Esophagus squamous epithelium (tissue), 5 donors: ENCODE measurements at regions not wholly inside any gene's neighbourhood (a gene's known extent, or its start where the extent isn't known, plus 50 kb on each side); places are given as distances from the start of the nearest gene placed in this dataset.

Experiments used
- DNase-seq: peaks from one replicate; lab custom pipeline; 2025; lab: John Stamatoyannopoulos, UW
- H3K27ac ChIP-seq, 4 donors: fragments of 200-600 bp; sonication (generic); one replicate each; pipeline ENCODE4 v1.5.1; 2016 to 2019; ENCODE audit warnings: mild to moderate bottlenecking in 1 of 4
- H3K27me3 ChIP-seq, 4 donors: fragments of 200-600 bp; sonication (generic); 1 replicate in 3 of 4; 2 replicates in 1 of 4; pipeline versions ENCODE4 v1.5.1 to v1.6.0; 2017 to 2021; ENCODE audit warnings: antibody characterized with exemption in 1 of 4
- H3K36me3 ChIP-seq, 3 donors: fragments of 200-600 bp; sonication (generic); one replicate each; pipeline ENCODE4 v1.5.1; 2016 to 2019
- H3K4me1 ChIP-seq, 3 donors: fragments of 200-600 bp; sonication (generic); one replicate each; pipeline ENCODE4 v1.5.1; 2017 to 2019
- H3K4me3 ChIP-seq, 4 donors: fragments of 200-600 bp; sonication (generic); 1 replicate in 3 of 4; 2 replicates in 1 of 4; pipeline ENCODE4 v1.5.1; 2016 to 2019; ENCODE audit warnings: mild to moderate bottlenecking in 2 of 4, moderate library complexity in 1 of 4
- H3K9me3 ChIP-seq, 3 donors: fragments of 200-600 bp; sonication (generic); one replicate each; pipeline ENCODE4 v1.5.1; 2016 to 2019
- POLR2A ChIP-seq, 4 donors: fragments of 450-650 bp; IDR thresholded peaks; one replicate each; pipeline ENCODE4 v1.6.1; 2017; ENCODE audit warnings: antibody characterized with exemption in 4 of 4, mild to moderate bottlenecking in 4 of 4, moderate library complexity in 3 of 4
- WGBS, 2 donors: methylation state at CpG; one replicate each; pipeline ENCODE4 v1.1.5; 2018; 5-methylcytosine and 5-hydroxymethylcytosine counted together
- intact Hi-C: fragments of 100-400 bp; cut with DNase I; formaldehyde crosslinking; loops from one replicate; pipeline ENCODE4 v1.15.0; 2022
- TF ChIP-seq, protein P1 (sequence below), 6 experiments: fragments of 450-650 bp in 4 of 6; fragments of 200-600 bp in 2 of 6; sonication (generic) in 2 of 6; IDR thresholded peaks; one replicate each; pipeline ENCODE4 v1.5.1; 2016 to 2019; ENCODE audit warnings: antibody characterized with exemption in 6 of 6, mild to moderate bottlenecking in 4 of 6, moderate library complexity in 4 of 6
- donor health status: DM: yes; HTN: yes; CAD: no.

- H3K4me3 ChIP-seq, result no peak overlapping the region
- intact Hi-C loops, result no loop called here
- H3K27me3 ChIP-seq, result no peaks in the 10 kb centered on the region
- no peaks in the 10 kb centered on the region for H3K9me3 ChIP-seq
- DNase-seq, result no peak
- no peak overlapping the region for H3K27ac ChIP-seq
- no peaks in the 10 kb centered on the region for H3K4me1 ChIP-seq
- 58 to 75% methylated on average over 2 of the region's 2 CpGs for WGBS, 2 donors
- TF ChIP-seq POLR2A (IDR thresholded peaks at IDR 0.05), result no peak
- TF ChIP-seq, protein P1, sequence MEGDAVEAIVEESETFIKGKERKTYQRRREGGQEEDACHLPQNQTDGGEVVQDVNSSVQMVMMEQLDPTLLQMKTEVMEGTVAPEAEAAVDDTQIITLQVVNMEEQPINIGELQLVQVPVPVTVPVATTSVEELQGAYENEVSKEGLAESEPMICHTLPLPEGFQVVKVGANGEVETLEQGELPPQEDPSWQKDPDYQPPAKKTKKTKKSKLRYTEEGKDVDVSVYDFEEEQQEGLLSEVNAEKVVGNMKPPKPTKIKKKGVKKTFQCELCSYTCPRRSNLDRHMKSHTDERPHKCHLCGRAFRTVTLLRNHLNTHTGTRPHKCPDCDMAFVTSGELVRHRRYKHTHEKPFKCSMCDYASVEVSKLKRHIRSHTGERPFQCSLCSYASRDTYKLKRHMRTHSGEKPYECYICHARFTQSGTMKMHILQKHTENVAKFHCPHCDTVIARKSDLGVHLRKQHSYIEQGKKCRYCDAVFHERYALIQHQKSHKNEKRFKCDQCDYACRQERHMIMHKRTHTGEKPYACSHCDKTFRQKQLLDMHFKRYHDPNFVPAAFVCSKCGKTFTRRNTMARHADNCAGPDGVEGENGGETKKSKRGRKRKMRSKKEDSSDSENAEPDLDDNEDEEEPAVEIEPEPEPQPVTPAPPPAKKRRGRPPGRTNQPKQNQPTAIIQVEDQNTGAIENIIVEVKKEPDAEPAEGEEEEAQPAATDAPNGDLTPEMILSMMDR (IDR thresholded peaks at IDR 0.05), result no peak
- H3K36me3 ChIP-seq, result no peaks in the 10 kb centered on the region
Observed at GRCh38 chr18:5668087-5668715, 124.4 kb upstream of the EPB41L3 start.

DNA sequence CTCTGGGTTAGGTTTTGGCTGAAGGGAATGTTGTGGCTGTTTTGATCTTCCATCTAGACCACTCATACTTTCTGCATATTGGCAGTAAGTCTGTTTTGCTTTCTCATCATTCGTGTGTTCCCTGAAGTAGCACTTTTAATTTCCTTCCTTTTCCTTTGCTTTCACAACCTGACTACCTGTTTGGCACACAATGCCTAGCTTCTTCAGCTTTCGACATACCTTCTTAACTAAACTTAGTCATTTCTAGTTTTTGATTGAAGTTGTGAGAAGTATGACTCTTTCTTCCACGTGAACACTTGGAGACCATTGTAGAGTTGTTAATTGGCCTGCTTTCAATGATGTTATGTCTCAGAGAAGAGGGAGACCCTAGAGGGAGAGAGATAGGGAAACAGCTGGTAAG is 123.6 kb upstream of the EPB41L3 start:
- H3K27ac ChIP-seq, result no peak overlapping the region
- H3K36me3 ChIP-seq, result no peaks in the 10 kb centered on the region
- DNase-seq, result no peak
- TF ChIP-seq POLR2A (IDR thresholded peaks at IDR 0.05), result no peak
- TF ChIP-seq, protein P1 (IDR thresholded peaks at IDR 0.05), result no peak
- no peak overlapping the region for H3K4me3 ChIP-seq
- intact Hi-C loops, result no loop called here
- H3K9me3 ChIP-seq, result no peaks in the 10 kb centered on the region
- no peaks in the 10 kb centered on the region for H3K4me1 ChIP-seq
- 52% methylated on average over 3 of the region's 3 CpGs for WGBS, 2 donors
- H3K27me3 ChIP-seq, result no peaks in the 10 kb centered on the region

- DNase-seq, result no peak
Observed at GRCh38 chr18:5662586-5663090, 118.8 kb upstream of the EPB41L3 start.

DNA sequence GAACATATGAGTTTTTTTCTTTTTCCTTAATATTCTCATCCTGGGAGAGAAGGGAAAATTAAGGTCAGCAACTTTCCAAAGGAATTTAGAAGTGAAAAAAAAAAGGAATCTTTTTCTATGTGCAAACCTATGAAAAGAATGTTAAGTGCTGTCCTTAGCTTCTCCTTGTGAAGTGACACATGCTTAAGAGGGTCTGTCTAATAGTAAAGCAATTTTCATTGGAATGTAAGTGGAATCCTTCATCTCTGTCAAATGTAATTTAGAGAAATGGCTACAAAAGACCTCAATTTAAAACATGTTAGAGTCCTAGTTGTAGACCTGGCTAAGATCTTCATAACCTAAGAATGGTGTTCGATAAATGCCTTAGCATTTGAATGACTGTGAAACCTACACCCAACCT is 117.4 kb upstream of the EPB41L3 start:
- TF ChIP-seq, protein P1 (IDR thresholded peaks at IDR 0.05), result no peak
- TF ChIP-seq POLR2A (IDR thresholded peaks at IDR 0.05), result no peak
- Histone ChIP-seq H3K4me1 (no peaks in the 10 kb centered on the region), H3K27me3 (no peaks in the 10 kb centered on the region), H3K36me3 (no peaks in the 10 kb centered on the region), H3K27ac (no peak overlapping the region), H3K9me3 (no peaks in the 10 kb centered on the region), H3K4me3 (no peak overlapping the region)
- 67 to 89% methylated on average over 1 of the region's 1 CpG for WGBS, 2 donors
- no peak for DNase-seq
- intact Hi-C loops, result no loop called here

More at GRCh38 chr18:5662586-5663090, 118.8 kb upstream of the EPB41L3 start:
- H3K36me3 ChIP-seq, result no peaks in the 10 kb centered on the region
- no peaks in the 10 kb centered on the region for H3K4me1 ChIP-seq
- TF ChIP-seq, protein P1 (IDR thresholded peaks at IDR 0.05), result no peak
- TF ChIP-seq POLR2A (IDR thresholded peaks at IDR 0.05), result no peak
- 56 to 80% methylated on average over 3 of the region's 3 CpGs for WGBS, 2 donors
- no peak overlapping the region for H3K27ac ChIP-seq
- intact Hi-C loops, result no loop called here
- H3K9me3 ChIP-seq, result no peaks in the 10 kb centered on the region
- H3K4me3 ChIP-seq, result no peak overlapping the region
- no peaks in the 10 kb centered on the region for H3K27me3 ChIP-seq

- Histone ChIP-seq H3K4me1 (no peaks in the 10 kb centered on the region), H3K27ac (no peak overlapping the region), H3K27me3 (no peaks in the 10 kb centered on the region), H3K9me3 (no peaks in the 10 kb centered on the region), H3K4me3 (no peak overlapping the region), H3K36me3 (no peaks in the 10 kb centered on the region)
- no peak for DNase-seq
- intact Hi-C loops, result no loop called here
- 66 to 79% methylated on average over 3 of the region's 3 CpGs for WGBS, 2 donors
- no peak for TF ChIP-seq POLR2A (IDR thresholded peaks at IDR 0.05)
- TF ChIP-seq, protein P1 (IDR thresholded peaks at IDR 0.05), result no peak
Observed at GRCh38 chr18:5653802-5654201, 110.0 kb upstream of the EPB41L3 start.
